GM21390 (cell line): ENCODE measurements at regions not wholly inside any gene's neighbourhood (a gene's known extent, or its start where the extent isn't known, plus 50 kb on each side); places are given as distances from the start of the nearest gene placed in this dataset.

Source experiments
- ATAC-seq: cut with Tn5 transposase; IDR thresholded peaks from one replicate; pipeline ENCODE4 v1.9.1; 2021; ENCODE audit not compliant: unreplicated experiment

GRCh38 chr2:241924069-241924908 is 54.8 kb downstream of the RTP5 start:
- ATAC-seq = no peak

DNA sequence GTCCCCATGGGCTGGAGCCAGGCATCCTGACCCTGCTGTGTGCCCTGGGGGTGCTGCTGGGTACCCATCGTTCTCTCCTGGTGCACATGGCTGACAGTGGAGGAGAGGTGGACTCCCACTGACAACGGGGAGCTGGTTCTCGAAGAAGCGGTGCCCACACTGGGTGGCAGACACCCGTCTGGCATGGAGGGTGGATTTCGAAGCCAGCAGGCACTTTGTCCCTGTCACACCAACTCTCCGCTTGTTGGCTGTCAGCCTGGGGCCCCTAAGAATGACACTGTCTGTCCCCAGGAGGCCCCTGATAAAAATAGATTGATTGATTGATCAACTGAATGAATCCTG is 55.4 kb downstream of the RTP5 start:
- no peak for ATAC-seq

DNA sequence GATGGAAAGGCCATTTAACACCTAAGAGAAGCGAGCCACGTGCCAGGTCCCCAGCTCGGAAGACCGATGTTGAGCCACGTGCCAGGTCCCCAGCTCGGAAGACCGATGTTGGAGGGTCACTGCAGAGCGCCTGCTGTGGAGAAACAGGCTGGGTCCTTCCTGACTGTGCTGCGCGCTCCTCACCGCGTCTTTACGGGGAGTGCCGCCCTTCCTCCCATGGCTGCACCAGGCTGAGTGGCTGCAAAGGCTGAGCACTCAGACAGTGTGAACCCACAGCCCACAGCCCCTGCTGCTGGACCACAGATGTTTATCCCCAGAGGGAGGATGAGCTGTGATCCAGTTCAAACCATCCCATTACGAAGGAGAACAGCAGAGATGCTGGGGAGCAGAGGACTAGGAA is 55.7 kb downstream of the RTP5 start:
- no peak for ATAC-seq

GRCh38 chr2:241925821-241926441 is 56.4 kb downstream of the RTP5 start:
- no peak for ATAC-seq

DNA sequence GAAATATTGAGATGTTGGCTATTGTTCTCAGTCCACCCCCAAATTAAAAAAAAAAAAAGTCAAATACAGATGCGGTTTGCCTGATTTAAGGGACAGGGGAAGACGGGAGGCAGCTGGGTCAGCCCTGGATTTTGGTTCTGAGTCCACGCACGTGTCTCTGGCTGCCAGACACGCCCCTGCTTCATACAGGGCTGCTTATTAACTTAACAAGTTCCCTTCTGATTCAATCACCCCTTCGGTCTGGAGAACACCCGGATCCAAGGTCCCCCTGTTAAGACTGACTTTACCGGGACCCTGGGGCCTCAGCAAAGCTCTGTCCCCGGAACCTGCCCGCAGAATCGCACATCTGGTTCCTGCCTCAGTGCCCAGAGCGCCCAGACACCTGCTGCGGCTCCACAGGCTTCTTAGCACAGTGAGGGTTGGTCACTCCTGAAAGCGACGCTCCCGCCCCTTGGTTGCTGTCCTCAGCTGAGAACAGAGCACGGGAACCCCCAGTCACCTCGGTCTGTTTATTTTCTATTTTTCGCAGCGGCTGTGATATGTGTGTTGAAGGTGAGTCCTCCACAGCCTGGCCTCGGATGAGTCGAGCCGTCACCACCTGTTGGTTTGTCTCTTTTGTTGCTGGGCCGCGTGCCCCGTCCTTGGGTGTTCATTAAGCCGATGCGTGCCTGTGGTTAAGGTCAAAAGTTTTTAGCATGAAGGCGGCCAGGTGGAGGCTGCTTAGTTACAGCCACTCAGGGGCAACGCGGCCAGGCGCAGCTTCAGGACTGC is 57.2 kb downstream of the RTP5 start:
- ATAC-seq = no peak

DNA sequence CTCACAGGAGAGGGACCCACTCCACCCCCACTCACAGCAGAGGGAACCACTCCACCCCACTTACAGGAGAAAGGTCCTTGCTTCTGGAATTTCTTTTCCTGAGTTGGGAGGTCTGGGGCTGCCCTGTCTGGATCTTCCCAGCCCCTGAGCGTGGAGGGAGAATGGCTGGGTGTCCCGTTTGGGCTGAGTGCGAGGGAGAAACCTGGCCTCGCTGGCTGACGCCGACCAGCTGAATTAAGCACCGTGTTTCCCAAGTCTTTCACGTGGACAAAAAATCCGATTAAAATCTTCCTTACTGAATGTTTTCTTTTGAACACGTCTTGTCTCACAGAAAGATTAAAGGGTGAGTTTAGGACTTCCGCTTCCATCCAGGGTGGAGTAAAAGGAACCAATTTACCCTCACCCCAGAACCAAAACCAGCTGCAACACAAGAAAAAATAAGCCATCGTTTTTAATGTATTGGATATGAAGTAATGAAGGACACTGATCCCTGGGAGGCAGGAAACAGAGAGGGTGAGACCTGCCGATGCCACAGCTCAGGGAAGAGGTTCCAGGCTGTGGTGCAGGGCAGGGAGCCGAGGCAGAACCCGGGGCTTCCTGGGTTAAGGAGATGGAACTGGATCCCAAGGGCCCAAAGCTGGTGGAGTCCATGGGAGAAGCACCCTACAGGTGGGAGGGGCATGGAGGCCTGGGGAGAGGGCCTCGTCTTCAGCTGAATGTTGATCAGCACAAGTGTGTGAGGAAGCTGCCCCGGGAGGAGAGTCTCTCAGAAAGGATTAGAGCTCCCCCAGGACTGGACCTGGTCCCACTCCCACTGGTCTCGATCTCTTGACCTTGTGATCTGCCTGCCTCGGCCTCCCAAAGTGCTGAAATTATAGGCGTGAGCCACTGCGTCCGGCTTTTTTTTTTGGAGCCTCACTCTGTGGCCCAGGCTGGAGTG is 60.3 kb downstream of the RTP5 start:
- no peak for ATAC-seq

DNA sequence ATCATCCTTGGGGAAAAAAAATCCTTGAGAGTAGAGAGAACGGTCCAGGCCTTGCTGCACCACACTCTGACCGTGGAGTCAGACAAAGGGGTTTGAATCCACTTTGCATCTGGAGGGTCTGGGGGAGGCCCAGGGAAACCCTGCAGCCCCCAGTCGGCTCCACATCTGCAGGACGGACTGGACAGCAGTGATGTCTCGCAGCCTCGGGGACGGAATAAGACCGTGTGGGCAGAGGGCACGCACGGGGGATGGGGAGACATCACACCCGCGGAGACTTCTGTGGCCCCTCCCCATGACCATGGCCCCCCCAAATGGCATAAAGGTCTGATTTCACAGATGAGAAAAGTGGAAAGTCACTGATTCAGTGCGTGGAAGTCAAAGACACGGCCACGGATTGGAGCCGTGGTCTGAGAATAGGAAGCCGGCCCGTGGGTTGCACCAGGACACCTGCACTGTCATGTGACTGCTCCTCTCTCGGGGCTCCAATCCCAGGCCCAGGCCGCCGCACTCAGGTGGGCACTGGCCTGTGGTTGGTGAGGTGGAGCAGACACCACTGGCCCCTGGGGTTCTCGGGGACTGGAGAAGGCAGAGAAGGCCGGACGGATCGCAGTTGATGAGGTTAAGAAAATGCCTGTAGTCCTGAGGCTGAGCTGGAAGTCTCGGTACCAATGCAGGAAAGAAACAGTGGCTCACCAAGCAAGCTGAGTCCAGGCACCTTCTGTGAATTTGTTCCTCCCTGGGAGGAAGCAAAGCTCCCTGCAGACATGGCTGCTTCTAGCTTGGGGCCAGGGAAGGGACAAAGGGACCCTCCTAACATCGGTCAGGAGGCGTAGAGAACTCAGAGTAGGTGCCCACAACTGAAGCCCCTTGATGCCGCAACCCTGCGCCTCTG is 61.8 kb downstream of the RTP5 start:
- ATAC-seq = no peak

- no peak for ATAC-seq
Measured at GRCh38 chr2:241931976-241932898, 62.7 kb downstream of the RTP5 start.

DNA sequence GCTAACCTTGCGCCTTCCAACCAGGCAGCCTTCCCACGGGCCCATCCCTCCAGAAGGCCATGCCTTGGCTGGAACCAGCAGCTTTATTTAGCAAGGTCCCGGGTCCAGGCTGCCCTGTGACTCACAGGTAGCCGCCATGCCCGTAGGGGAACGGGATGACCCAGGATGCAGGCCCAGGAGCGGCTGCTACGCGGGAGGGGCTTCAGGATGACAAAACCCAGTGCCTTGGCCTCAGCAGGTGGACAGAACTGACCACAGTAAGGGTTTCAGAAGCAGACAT is 63.3 kb downstream of the RTP5 start:
- ATAC-seq = no peak

DNA sequence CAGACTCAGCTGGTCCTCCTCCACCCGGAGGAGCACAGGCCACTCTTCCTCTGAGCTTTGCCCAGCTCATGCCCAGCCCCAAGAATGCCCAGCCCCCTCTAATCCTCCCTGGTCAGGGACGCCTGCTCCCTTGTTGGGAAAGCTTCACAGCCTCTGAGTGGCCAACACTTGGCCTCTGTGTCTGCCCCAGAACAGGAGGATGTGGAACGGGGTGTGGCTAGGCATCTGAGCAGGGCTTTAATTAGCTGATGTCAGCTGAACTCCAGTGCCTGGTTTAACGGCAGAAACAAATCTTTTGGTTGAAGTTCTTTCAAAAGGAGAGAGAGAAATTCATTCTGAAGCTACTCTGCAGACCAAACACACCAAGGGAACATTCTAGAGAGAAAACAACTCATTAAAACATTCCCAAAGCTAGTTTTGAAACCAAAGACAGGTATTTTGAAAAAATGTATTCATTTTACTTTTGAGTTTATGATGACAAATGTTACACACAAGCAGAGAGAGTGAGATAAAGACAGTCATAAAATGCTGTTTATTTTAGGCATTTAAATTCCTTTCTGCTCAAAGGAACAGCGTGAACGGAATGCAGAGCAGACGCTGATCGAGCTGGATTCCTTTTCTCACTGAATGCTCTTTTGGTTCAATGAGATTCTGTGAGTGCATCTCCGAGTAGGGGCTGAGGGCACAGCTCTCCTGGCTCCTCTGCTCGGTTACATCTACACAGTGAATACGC is 63.8 kb downstream of the RTP5 start:
- ATAC-seq = no peak

- ATAC-seq = no peak
Measured at GRCh38 chr2:241935314-241935713, 65.8 kb downstream of the RTP5 start.

- ATAC-seq = no peak
Measured at GRCh38 chr2:241935774-241936173, 66.2 kb downstream of the RTP5 start.

DNA sequence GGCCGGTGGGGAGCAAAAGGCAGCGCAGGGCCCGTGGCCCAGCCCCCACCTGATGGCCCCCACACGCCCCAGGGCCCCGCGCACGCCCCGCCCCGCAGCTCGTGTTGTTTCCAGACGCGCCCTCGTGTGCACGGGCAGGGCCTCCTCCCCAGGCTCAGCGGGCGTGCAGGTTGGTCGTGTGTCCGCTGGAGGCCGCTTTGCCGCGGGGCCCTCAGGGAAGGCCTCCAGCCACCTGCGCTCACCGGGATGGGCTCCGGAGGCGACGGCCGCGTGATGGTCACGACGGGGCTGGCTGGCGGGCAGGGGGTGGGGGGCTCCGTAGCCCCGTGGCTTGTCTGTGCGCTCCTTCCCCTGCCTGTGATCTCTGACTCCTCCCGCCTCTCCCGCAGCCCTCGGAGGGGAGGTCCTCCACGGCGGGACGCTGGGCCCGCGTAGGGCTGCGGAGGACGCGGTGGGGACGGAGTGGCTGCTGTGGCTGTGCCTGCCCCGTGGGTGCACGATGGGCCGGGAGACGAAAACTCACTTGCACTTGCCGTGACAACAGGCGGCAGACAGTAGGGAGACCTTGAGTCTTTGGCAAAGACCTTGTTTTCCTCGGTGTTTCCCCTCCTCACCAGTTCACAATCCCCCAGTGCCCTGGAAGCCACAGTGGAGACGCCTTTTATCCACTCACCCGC is 67.1 kb downstream of the RTP5 start:
- no peak for ATAC-seq

DNA sequence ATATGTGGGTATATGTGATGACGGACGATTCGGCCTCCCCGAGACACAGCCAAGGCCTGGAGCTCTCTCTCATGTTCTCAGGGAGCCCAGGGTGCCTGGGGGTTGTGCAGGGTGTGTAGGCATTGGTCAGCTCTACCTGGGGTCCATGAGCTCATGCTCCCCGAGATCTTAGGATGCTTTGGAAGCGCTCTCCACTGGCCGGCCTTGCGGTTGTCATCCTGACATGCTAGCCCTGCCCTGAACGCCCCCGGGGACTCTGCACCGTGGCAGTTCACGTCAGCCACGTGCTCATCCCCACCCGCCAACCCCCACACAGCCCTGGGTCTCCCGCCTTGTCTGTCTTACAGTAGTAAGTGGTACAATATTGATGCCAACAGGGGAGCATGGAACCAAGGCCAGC is 67.8 kb downstream of the RTP5 start:
- no peak for ATAC-seq

DNA sequence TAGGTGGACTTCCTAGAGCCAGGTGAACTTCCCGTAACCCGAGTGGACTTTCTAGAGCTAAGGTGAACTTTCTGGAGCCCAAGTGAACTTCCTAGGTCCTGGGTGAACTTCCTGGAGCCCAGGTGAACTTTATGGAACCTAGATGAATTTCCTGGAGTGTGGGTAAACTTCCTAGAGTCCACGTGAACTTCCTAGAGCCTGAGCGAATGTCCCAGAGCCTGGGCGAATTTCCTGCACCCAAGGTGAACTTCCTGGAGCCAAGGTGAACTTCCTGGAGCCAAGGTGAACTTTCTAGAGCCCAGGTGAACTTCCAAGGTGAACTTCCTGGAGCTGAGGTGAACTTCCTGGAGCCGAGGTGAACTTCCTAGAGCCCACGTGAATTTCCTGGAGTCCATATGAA is 70.0 kb downstream of the RTP5 start:
- ATAC-seq = no peak

GRCh38 chr2:241940329-241940728 is 70.8 kb downstream of the RTP5 start:
- no peak for ATAC-seq

- ATAC-seq = no peak
Measured at GRCh38 chr2:241941691-241942301, 72.3 kb downstream of the RTP5 start.
